Loucy (cell line): ENCODE measurements at regions not wholly inside any gene's neighbourhood (a gene's known extent, or its start where the extent isn't known, plus 50 kb on each side); places are given as distances from the start of the nearest gene placed in this dataset.

Experiments used
- H2AFZ ChIP-seq: fragments of 200-600 bp; sonication (generic); 2 replicates; pipeline ENCODE4 v1.6.0; 2016; ENCODE audit warnings: antibody characterized with exemption, mild to moderate bottlenecking, low read length, moderate library complexity
- H3F3A ChIP-seq: fragments of 200-600 bp; 2 replicates; pipeline ENCODE4 v1.6.0; 2016; ENCODE audit warnings: antibody characterized with exemption, low read depth, mild to moderate bottlenecking
- H3K27me3 ChIP-seq: fragments of 200-600 bp; sonication (generic); 2 replicates; pipeline ENCODE4 v1.6.1; 2014; ENCODE audit warnings: low read length, mild to moderate bottlenecking; ENCODE audit not compliant: insufficient read depth, poor library complexity, severe bottlenecking
- H3K36me3 ChIP-seq: fragments of 200-600 bp; sonication (generic); 2 replicates; pipeline ENCODE4 v1.6.1; 2016; ENCODE audit warnings: low read length; ENCODE audit not compliant: insufficient read depth
- H3K4me1 ChIP-seq: fragments of 200-600 bp; sonication (generic); 2 replicates; pipeline ENCODE4 v1.5.1; 2014; ENCODE audit warnings: low read length, mild to moderate bottlenecking; ENCODE audit not compliant: insufficient read depth, poor library complexity, severe bottlenecking
- H3K4me2 ChIP-seq: fragments of 200-600 bp; sonication (generic); 2 replicates; pipeline ENCODE4 v1.6.0; 2014; ENCODE audit warnings: antibody characterized with exemption, low read length, low read depth, mild to moderate bottlenecking; ENCODE audit not compliant: poor library complexity, severe bottlenecking
- H3K4me3 ChIP-seq: fragments of 200-600 bp; sonication (generic); 2 replicates; pipeline ENCODE4 v1.5.1; 2014; ENCODE audit warnings: low read length, mild to moderate bottlenecking, mixed read lengths; ENCODE audit not compliant: poor library complexity, severe bottlenecking
- H3K79me2 ChIP-seq: fragments of 200-600 bp; sonication (generic); 2 replicates; pipeline ENCODE4 v1.6.1; 2014; ENCODE audit warnings: low read length; ENCODE audit not compliant: insufficient read depth
- H3K9ac ChIP-seq: fragments of 200-600 bp; sonication (generic); 2 replicates; pipeline ENCODE4 v1.6.0; 2014; ENCODE audit warnings: mild to moderate bottlenecking, low read depth, low read length, moderate library complexity; ENCODE audit not compliant: poor library complexity, severe bottlenecking
- H3K9me2 ChIP-seq: fragments of 200-600 bp; sonication (generic); replicated peaks from 2 replicates; pipeline ENCODE4 v1.6.1; 2016; ENCODE audit warnings: low read depth, low read length, mixed read lengths
- H3K9me3 ChIP-seq: fragments of 200-600 bp; sonication (generic); 2 replicates; pipeline ENCODE4 v1.6.1; 2014; ENCODE audit warnings: mild to moderate bottlenecking, antibody characterized with exemption, low read length, low read depth; ENCODE audit not compliant: insufficient read depth
- H4K20me1 ChIP-seq: fragments of 200-600 bp; sonication (generic); 2 replicates; pipeline ENCODE4 v1.6.0; 2014; ENCODE audit warnings: antibody characterized with exemption, low read length, mild to moderate bottlenecking; ENCODE audit not compliant: insufficient read depth, poor library complexity, severe bottlenecking
- EZH2phosphoT487 ChIP-seq: fragments of 200-600 bp; IDR thresholded peaks from 2 replicates; pipeline ENCODE4 v1.6.1; 2018; ENCODE audit warnings: antibody characterized with exemption, mild to moderate bottlenecking, moderate library complexity, borderline replicate concordance
- TF ChIP-seq, protein P1 (sequence below): fragments of 200-600 bp; sonication (generic); conservative IDR thresholded peaks from 2 replicates; pipeline ENCODE4 v1.5.1; 2014; ENCODE audit warnings: mild to moderate bottlenecking, antibody characterized with exemption, low read length

DNA sequence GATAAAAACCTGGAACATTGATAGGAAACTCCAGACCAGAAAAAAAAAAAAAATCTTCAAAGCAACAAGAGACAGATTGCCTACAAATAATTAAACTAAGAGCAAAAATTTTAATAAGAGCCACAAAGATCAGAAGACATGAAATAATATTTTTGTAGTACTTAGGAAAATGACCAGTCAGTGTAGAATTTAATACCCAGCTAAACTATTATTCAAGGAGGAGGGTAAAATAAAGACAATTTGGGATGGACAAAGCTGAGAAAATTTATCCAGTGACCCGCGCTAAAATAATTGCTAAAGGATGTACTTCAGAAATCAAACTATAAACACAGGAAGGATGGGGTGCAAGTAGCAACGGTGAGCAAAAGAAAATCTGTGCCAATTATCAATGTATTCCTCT is 133.2 kb downstream of the AQP9 start:
- H3K4me1 ChIP-seq = peaks cover 4% of the 10 kb centered on the region
- H3K9me3 ChIP-seq = no peaks in the 10 kb centered on the region
- H3K9ac ChIP-seq = no peak overlapping the region
- no peaks in the 10 kb centered on the region for H3F3A ChIP-seq
- no peaks in the 10 kb centered on the region for H3K9me2 ChIP-seq
- no peak overlapping the region for H3K4me3 ChIP-seq
- H3K79me2 ChIP-seq = no peaks in the 10 kb centered on the region
- no peaks in the 10 kb centered on the region for H3K27me3 ChIP-seq
- TF ChIP-seq EZH2phosphoT487 = no peak
- TF ChIP-seq, protein P1, sequence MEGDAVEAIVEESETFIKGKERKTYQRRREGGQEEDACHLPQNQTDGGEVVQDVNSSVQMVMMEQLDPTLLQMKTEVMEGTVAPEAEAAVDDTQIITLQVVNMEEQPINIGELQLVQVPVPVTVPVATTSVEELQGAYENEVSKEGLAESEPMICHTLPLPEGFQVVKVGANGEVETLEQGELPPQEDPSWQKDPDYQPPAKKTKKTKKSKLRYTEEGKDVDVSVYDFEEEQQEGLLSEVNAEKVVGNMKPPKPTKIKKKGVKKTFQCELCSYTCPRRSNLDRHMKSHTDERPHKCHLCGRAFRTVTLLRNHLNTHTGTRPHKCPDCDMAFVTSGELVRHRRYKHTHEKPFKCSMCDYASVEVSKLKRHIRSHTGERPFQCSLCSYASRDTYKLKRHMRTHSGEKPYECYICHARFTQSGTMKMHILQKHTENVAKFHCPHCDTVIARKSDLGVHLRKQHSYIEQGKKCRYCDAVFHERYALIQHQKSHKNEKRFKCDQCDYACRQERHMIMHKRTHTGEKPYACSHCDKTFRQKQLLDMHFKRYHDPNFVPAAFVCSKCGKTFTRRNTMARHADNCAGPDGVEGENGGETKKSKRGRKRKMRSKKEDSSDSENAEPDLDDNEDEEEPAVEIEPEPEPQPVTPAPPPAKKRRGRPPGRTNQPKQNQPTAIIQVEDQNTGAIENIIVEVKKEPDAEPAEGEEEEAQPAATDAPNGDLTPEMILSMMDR = no peak
- no peak overlapping the region for H3K4me2 ChIP-seq
- H2AFZ ChIP-seq = no peak overlapping the region
- H3K36me3 ChIP-seq = no peaks in the 10 kb centered on the region
- H4K20me1 ChIP-seq = no peaks in the 10 kb centered on the region

DNA sequence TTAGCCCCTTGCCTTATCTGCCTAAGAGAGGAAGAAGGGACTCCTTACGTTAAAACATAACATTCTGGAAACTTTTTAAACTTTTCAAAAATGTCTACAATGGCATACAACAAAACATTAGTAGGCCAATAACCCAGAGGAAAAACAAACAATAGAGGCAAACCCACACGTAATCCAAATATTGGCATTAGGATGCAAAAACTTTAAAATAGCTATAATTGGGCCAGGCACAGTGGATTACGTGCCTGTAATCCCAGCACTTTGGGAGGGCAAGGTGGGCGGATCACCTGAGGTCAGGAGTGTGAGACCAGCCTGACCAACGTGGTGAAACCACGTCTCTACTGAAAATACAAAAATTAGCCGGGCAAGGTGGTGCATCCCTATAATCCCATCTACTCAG is 134.9 kb downstream of the AQP9 start:
- no peak overlapping the region for H2AFZ ChIP-seq
- H3K4me2 ChIP-seq = no peak overlapping the region
- H3K9me2 ChIP-seq = no peaks in the 10 kb centered on the region
- no peak overlapping the region for H3K9ac ChIP-seq
- no peaks in the 10 kb centered on the region for H3F3A ChIP-seq
- H3K9me3 ChIP-seq = no peaks in the 10 kb centered on the region
- no peaks in the 10 kb centered on the region for H3K27me3 ChIP-seq
- peaks cover 4% of the 10 kb centered on the region for H3K4me1 ChIP-seq
- H3K79me2 ChIP-seq = no peaks in the 10 kb centered on the region
- no peak overlapping the region for H3K4me3 ChIP-seq
- H3K36me3 ChIP-seq = no peaks in the 10 kb centered on the region
- TF ChIP-seq EZH2phosphoT487 = no peak
- TF ChIP-seq, protein P1 = no peak
- no peaks in the 10 kb centered on the region for H4K20me1 ChIP-seq

DNA sequence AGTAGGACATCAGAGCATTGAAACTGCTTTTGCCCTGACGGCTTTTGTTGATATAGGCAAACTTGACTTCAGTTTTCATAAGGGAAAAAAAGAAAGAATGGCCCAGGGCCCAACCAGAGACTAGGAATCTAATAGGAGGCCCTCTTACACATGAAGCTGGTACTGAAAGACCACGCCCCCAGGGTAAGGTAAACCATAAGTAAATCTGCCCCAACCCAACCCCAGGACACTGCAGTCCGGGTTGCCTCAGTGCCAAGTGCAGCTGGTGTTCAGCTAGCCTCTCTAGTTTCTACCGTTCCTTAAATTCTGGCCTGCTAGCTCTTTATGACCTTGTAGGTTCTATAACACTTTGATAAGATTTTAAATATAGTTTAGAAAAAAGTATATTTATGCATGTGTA is 136.7 kb downstream of the AQP9 start:
- H3K9me3 ChIP-seq = no peaks in the 10 kb centered on the region
- peaks cover 4% of the 10 kb centered on the region for H3K4me1 ChIP-seq
- no peak overlapping the region for H3K9ac ChIP-seq
- H3K9me2 ChIP-seq = no peaks in the 10 kb centered on the region
- no peaks in the 10 kb centered on the region for H4K20me1 ChIP-seq
- H3F3A ChIP-seq = no peaks in the 10 kb centered on the region
- no peaks in the 10 kb centered on the region for H3K79me2 ChIP-seq
- no peak overlapping the region for H2AFZ ChIP-seq
- H3K27me3 ChIP-seq = no peaks in the 10 kb centered on the region
- H3K4me3 ChIP-seq = no peak overlapping the region
- no peak for TF ChIP-seq EZH2phosphoT487
- no peaks in the 10 kb centered on the region for H3K36me3 ChIP-seq
- H3K4me2 ChIP-seq = no peak overlapping the region

DNA sequence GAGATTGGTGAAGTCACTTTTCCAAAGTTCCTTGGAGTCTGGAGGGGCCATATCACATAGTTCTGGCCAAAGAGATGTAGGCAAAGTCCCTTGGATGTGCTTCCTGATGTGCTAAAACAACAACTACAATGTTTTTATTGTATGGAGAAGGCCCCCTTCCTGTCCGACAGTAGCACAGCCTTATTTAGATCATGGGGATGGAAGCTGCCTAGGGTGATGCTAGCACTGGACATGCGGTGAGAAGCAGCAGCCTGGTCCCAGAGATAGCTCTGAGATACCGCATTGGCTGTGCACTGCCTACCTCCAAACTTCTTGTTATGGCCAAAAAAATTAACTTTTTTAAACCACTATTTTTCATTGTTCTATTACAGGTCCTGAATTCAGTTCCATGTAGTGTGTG is 137.6 kb downstream of the AQP9 start:
- no peaks in the 10 kb centered on the region for H3F3A ChIP-seq
- H4K20me1 ChIP-seq = no peaks in the 10 kb centered on the region
- no peaks in the 10 kb centered on the region for H3K79me2 ChIP-seq
- no peaks in the 10 kb centered on the region for H3K9me3 ChIP-seq
- no peaks in the 10 kb centered on the region for H3K27me3 ChIP-seq
- no peaks in the 10 kb centered on the region for H3K9me2 ChIP-seq
- H3K4me1 ChIP-seq = no peaks in the 10 kb centered on the region
- H3K9ac ChIP-seq = no peak overlapping the region
- H2AFZ ChIP-seq = no peak overlapping the region
- H3K36me3 ChIP-seq = no peaks in the 10 kb centered on the region
- H3K4me2 ChIP-seq = no peak overlapping the region
- no peak for TF ChIP-seq EZH2phosphoT487
- TF ChIP-seq, protein P1 = no peak
- no peak overlapping the region for H3K4me3 ChIP-seq
